ENCODE measurements at regions not wholly inside any gene's neighbourhood (a gene's known extent, or its start where the extent isn't known, plus 50 kb on each side); places are given as distances from the start of the nearest gene placed in this dataset.

GRCh38 chr11:116651098-116651736 lies 121.6 kb downstream of the BUD13 start:
- no peak for TF ChIP-seq POLR2A (IDR thresholded peaks at IDR 0.05)
- no peak for TF ChIP-seq CTCF (IDR thresholded peaks at IDR 0.05)
